Naive thymus-derived CD4-positive, alpha-beta T cell (primary cell): ENCODE measurements at regions not wholly inside any gene's neighbourhood (a gene's known extent, or its start where the extent isn't known, plus 50 kb on each side); places are given as distances from the start of the nearest gene placed in this dataset.

Experiments used
- ATAC-seq: fragments of 150-1000 bp; cut with Tn5 transposase; 2 replicates; pipeline ENCODE4 v1.10.0; 2021; ENCODE audit warnings: mild to moderate bottlenecking, moderate library complexity
- CTCF ChIA-PET: fragments of 350-600 bp; sonication (Branson Sonifier 250); formaldehyde crosslinking; loops from one replicate; lab custom pipeline; 2021; ENCODE audit warnings: antibody characterized with exemption; lab: Charles Lee
- POLR2A ChIA-PET: fragments of 350-600 bp; sonication (Branson Sonifier 250); formaldehyde crosslinking; loops from one replicate; lab custom pipeline; 2021; ENCODE audit warnings: antibody characterized with exemption, inconsistent platforms; lab: Charles Lee
- DNase-seq, 9 donors: peaks; one replicate each; pipeline versions ENCODE4 v3.0.0 to v3.0.0-alpha.2; 2020 to 2022; ENCODE audit warnings: mixed read lengths in 1 of 9
- H3K27ac ChIP-seq: one replicate; pipeline ENCODE4 v1.7.0; 2013; ENCODE audit warnings: mild to moderate bottlenecking, low read depth, low read length, moderate library complexity
- H3K27me3 ChIP-seq, 2 donors: one replicate each; pipeline ENCODE4 v1.7.0; 2013; ENCODE audit warnings: low read length in 2 of 2, mild to moderate bottlenecking in 2 of 2, moderate library complexity in 2 of 2; ENCODE audit not compliant: control insufficient read depth in 2 of 2, insufficient read depth in 2 of 2
- H3K36me3 ChIP-seq, 3 experiments: 1 replicate in 2 of 3; 2 replicates in 1 of 3; pipeline ENCODE4 v1.7.0; 2013; ENCODE audit warnings: low read length in 3 of 3, mild to moderate bottlenecking in 3 of 3, moderate library complexity in 1 of 3; ENCODE audit not compliant: insufficient read depth in 3 of 3, control insufficient read depth in 2 of 3
- H3K4me1 ChIP-seq, 2 donors: one replicate each; pipeline ENCODE4 v1.7.0; 2013; ENCODE audit warnings: low read length in 2 of 2, mild to moderate bottlenecking in 2 of 2, moderate library complexity in 1 of 2; ENCODE audit not compliant: control insufficient read depth in 2 of 2, insufficient read depth in 2 of 2
- H3K4me3 ChIP-seq: 2 replicates; pipeline ENCODE4 v1.7.0; 2013; ENCODE audit warnings: mild to moderate bottlenecking, low read length
- H3K9me3 ChIP-seq, 3 experiments: 1 replicate in 2 of 3; 2 replicates in 1 of 3; pipeline ENCODE4 v1.7.0; 2013; ENCODE audit warnings: low read length in 3 of 3; ENCODE audit not compliant: control insufficient read depth in 2 of 3
- H3K27ac Mint-ChIP-seq, 9 donors: one replicate each; pipeline ENCODE4 v1.8.0; 2020 to 2022; ENCODE audit warnings: mixed read lengths in 9 of 9, mild to moderate bottlenecking in 8 of 9, moderate library complexity in 5 of 9, inconsistent platforms in 2 of 9
- H3K27me3 Mint-ChIP-seq, 5 donors: one replicate each; pipeline ENCODE4 v1.8.0; 2021 to 2022; ENCODE audit warnings: mixed read lengths in 5 of 5, mild to moderate bottlenecking in 1 of 5
- H3K36me3 Mint-ChIP-seq, 5 donors: one replicate each; pipeline ENCODE4 v1.8.0; 2020 to 2022; ENCODE audit warnings: mixed read lengths in 5 of 5, mild to moderate bottlenecking in 3 of 5, inconsistent platforms in 1 of 5
- H3K4me1 Mint-ChIP-seq, 7 donors: one replicate each; pipeline ENCODE4 v1.8.0; 2020 to 2022; ENCODE audit warnings: mixed read lengths in 7 of 7, mild to moderate bottlenecking in 3 of 7, inconsistent platforms in 1 of 7
- H3K4me3 Mint-ChIP-seq, 10 donors: one replicate each; pipeline ENCODE4 v1.8.0; 2020 to 2022; ENCODE audit warnings: mild to moderate bottlenecking in 10 of 10, mixed read lengths in 10 of 10, moderate library complexity in 6 of 10, inconsistent platforms in 2 of 10
- H3K9me3 Mint-ChIP-seq, 11 donors: one replicate each; pipeline ENCODE4 v1.8.0; 2020 to 2022; ENCODE audit warnings: mixed read lengths in 11 of 11, mild to moderate bottlenecking in 4 of 11, inconsistent platforms in 1 of 11, moderate library complexity in 1 of 11
- intact Hi-C, 2 donors: fragments of 100-400 bp; cut with micrococcal nuclease; formaldehyde crosslinking; loops; one replicate each; pipeline ENCODE4 v1.15.1; 2023

GRCh38 chr9:82621447-82621846 is 441.5 kb downstream of the RASEF start:
- Histone ChIP-seq H3K4me3 (no peak overlapping the region), H3K27ac (no peak overlapping the region), H3K9me3 (no peaks in the 10 kb centered on the region), H3K36me3 (no peaks in the 10 kb centered on the region), H3K4me1 (no peaks in the 10 kb centered on the region), H3K27me3 (no peaks in the 10 kb centered on the region)
- ChIA-PET CTCF (no interaction called here), POLR2A (no interaction called here)
- DNase-seq = no peak
- Mint-ChIP-seq H3K9me3 (peaks cover 0 to 10% (median 4%) of the 10 kb centered on the region in 11 donors), H3K36me3 (no peaks in the 10 kb centered on the region), H3K4me1 (no peaks in the 10 kb centered on the region), H3K27me3 (peaks cover 0 to 3% (median 0%) of the 10 kb centered on the region in 5 donors), H3K4me3 (no peak overlapping the region), H3K27ac (no peak overlapping the region)
- no peak for ATAC-seq
- intact Hi-C loops = no loop called here

GRCh38 chr9:82637368-82637767 is 425.6 kb downstream of the RASEF start:
- DNase-seq (no peak), ATAC-seq (no peak)
- Mint-ChIP-seq H3K9me3 (peaks cover 6 to 45% (median 16%) of the 10 kb centered on the region in 11 donors), H3K4me1 (no peaks in the 10 kb centered on the region), H3K27me3 (no peaks in the 10 kb centered on the region), H3K36me3 (no peaks in the 10 kb centered on the region), H3K27ac (no peak overlapping the region), H3K4me3 (no peak overlapping the region)
- ChIA-PET CTCF (no interaction called here), POLR2A (no interaction called here)
- Histone ChIP-seq H3K36me3 (no peaks in the 10 kb centered on the region), H3K4me1 (no peaks in the 10 kb centered on the region), H3K27me3 (no peaks in the 10 kb centered on the region), H3K4me3 (no peak overlapping the region), H3K9me3 (peaks cover 0 to 6% (median 0%) of the 10 kb centered on the region in 3 experiments), H3K27ac (no peak overlapping the region)
- intact Hi-C loops = no loop called here

GRCh38 chr9:82645600-82645999 is 417.3 kb downstream of the RASEF start:
- ATAC-seq (no peak), DNase-seq (no peak)
- peaks cover 0 to 27% (median 5%) of the 10 kb centered on the region in 11 donors for H3K9me3 Mint-ChIP-seq
- no peaks in the 10 kb centered on the region for H3K27me3 Mint-ChIP-seq
- no peak overlapping the region for H3K4me3 Mint-ChIP-seq
- no peak overlapping the region for H3K27ac Mint-ChIP-seq
- H3K27me3 ChIP-seq = no peaks in the 10 kb centered on the region
- H3K36me3 Mint-ChIP-seq = peaks cover 0 to 3% (median 0%) of the 10 kb centered on the region in 5 donors
- peaks cover 0 to 1% (median 0%) of the 10 kb centered on the region in 7 donors for H3K4me1 Mint-ChIP-seq
- ChIA-PET CTCF (no interaction called here), POLR2A (no interaction called here)
- H3K27ac ChIP-seq = no peak overlapping the region
- no peaks in the 10 kb centered on the region for H3K9me3 ChIP-seq
- H3K4me1 ChIP-seq = no peaks in the 10 kb centered on the region
- H3K4me3 ChIP-seq = no peak overlapping the region
- intact Hi-C loops = no loop called here
- H3K36me3 ChIP-seq = no peaks in the 10 kb centered on the region

- peaks cover 0 to 39% (median 12%) of the 10 kb centered on the region in 11 donors for H3K9me3 Mint-ChIP-seq
- Histone ChIP-seq H3K27me3 (no peaks in the 10 kb centered on the region), H3K9me3 (peaks cover 0 to 10% (median 0%) of the 10 kb centered on the region in 3 experiments), H3K36me3 (no peaks in the 10 kb centered on the region), H3K4me3 (no peak overlapping the region), H3K27ac (no peak overlapping the region), H3K4me1 (no peaks in the 10 kb centered on the region)
- no peak for DNase-seq
- ChIA-PET POLR2A (no interaction called here), CTCF (no interaction called here)
- no peak for ATAC-seq
- intact Hi-C loops = no loop called here
- H3K27me3 Mint-ChIP-seq = no peaks in the 10 kb centered on the region
- no peak overlapping the region for H3K27ac Mint-ChIP-seq
- H3K4me3 Mint-ChIP-seq = no peak overlapping the region
- H3K36me3 Mint-ChIP-seq = peaks cover 0 to 8% (median 0%) of the 10 kb centered on the region in 5 donors
- peaks cover 0 to 1% (median 0%) of the 10 kb centered on the region in 7 donors for H3K4me1 Mint-ChIP-seq
Observed at GRCh38 chr9:82650368-82650767, 412.6 kb downstream of the RASEF start.

GRCh38 chr9:82651474-82651873 is 411.5 kb downstream of the RASEF start:
- Histone ChIP-seq H3K36me3 (no peaks in the 10 kb centered on the region), H3K4me1 (no peaks in the 10 kb centered on the region), H3K4me3 (no peak overlapping the region), H3K27me3 (no peaks in the 10 kb centered on the region), H3K27ac (no peak overlapping the region), H3K9me3 (peaks cover 0 to 10% (median 0%) of the 10 kb centered on the region in 3 experiments)
- DNase-seq (no peak), ATAC-seq (no peak)
- peaks cover 0 to 8% (median 0%) of the 10 kb centered on the region in 5 donors for H3K36me3 Mint-ChIP-seq
- peaks cover 0 to 1% (median 0%) of the 10 kb centered on the region in 7 donors for H3K4me1 Mint-ChIP-seq
- H3K27ac Mint-ChIP-seq = no peak overlapping the region
- CTCF ChIA-PET = no interaction called here
- POLR2A ChIA-PET = no interaction called here
- H3K9me3 Mint-ChIP-seq = peaks cover 0 to 35% (median 12%) of the 10 kb centered on the region in 11 donors
- no peak overlapping the region for H3K4me3 Mint-ChIP-seq
- intact Hi-C loops = no loop called here
- no peaks in the 10 kb centered on the region for H3K27me3 Mint-ChIP-seq

- Mint-ChIP-seq H3K27ac (no peak overlapping the region), H3K36me3 (no peaks in the 10 kb centered on the region), H3K4me1 (no peaks in the 10 kb centered on the region), H3K9me3 (peaks cover 0 to 9% (median 0%) of the 10 kb centered on the region in 11 donors), H3K27me3 (no peaks in the 10 kb centered on the region), H3K4me3 (no peak overlapping the region)
- ChIA-PET CTCF (no interaction called here), POLR2A (no interaction called here)
- Histone ChIP-seq H3K9me3 (no peaks in the 10 kb centered on the region), H3K4me1 (no peaks in the 10 kb centered on the region), H3K4me3 (no peak overlapping the region), H3K27me3 (no peaks in the 10 kb centered on the region), H3K36me3 (no peaks in the 10 kb centered on the region), H3K27ac (no peak overlapping the region)
- ATAC-seq (no peak), DNase-seq (no peak)
- intact Hi-C loops = no loop called here
Observed at GRCh38 chr9:82665324-82665723, 397.6 kb downstream of the RASEF start.

- Mint-ChIP-seq H3K36me3 (no peaks in the 10 kb centered on the region), H3K4me1 (no peaks in the 10 kb centered on the region), H3K9me3 (peaks cover 0 to 6% (median 0%) of the 10 kb centered on the region in 11 donors), H3K27me3 (no peaks in the 10 kb centered on the region), H3K4me3 (no peak overlapping the region), H3K27ac (no peak overlapping the region)
- DNase-seq (no peak), ATAC-seq (no peak)
- ChIA-PET CTCF (no interaction called here), POLR2A (no interaction called here)
- Histone ChIP-seq H3K4me3 (no peak overlapping the region), H3K27me3 (no peaks in the 10 kb centered on the region), H3K36me3 (no peaks in the 10 kb centered on the region), H3K4me1 (no peaks in the 10 kb centered on the region), H3K9me3 (no peaks in the 10 kb centered on the region), H3K27ac (no peak overlapping the region)
- intact Hi-C loops = no loop called here
Observed at GRCh38 chr9:82668689-82669199, 394.2 kb downstream of the RASEF start.
